BE2C (cell line): ENCODE measurements at regions not wholly inside any gene's neighbourhood (a gene's known extent, or its start where the extent isn't known, plus 50 kb on each side); places are given as distances from the start of the nearest gene placed in this dataset.

Source experiments
- DNase-seq: peaks from one replicate; pipeline ENCODE4 v3.0.0-alpha.2; 2020
- H3K27me3 ChIP-seq: fragments of 250-450 bp; sonication (Bioruptor Pico); 2 replicates; pipeline ENCODE4 v1.5.1; 2020; ENCODE audit warnings: mild to moderate bottlenecking
- H3K36me3 ChIP-seq: fragments of 250-450 bp; sonication (Bioruptor Pico); 2 replicates; pipeline ENCODE4 v1.5.1; 2020; ENCODE audit warnings: mild to moderate bottlenecking
- H3K4me1 ChIP-seq: fragments of 250-450 bp; sonication (Bioruptor Pico); 2 replicates; pipeline ENCODE4 v1.5.1; 2020
- H3K4me3 ChIP-seq: 2 replicates; pipeline ENCODE4 v1.5.1; 2011; ENCODE audit warnings: low read depth, low read length
- H3K9me3 ChIP-seq: fragments of 250-450 bp; sonication (Bioruptor Pico); 2 replicates; pipeline ENCODE4 v1.5.1; 2020
- TF ChIP-seq, protein P1 (sequence below): IDR thresholded peaks from 2 replicates; pipeline ENCODE4 v1.5.1; 2012; ENCODE audit warnings: mild to moderate bottlenecking, low read depth, low read length

GRCh38 chr11:26243426-26243825, 88.5 kb upstream of the ANO3 start:
- H3K9me3 ChIP-seq, result no peaks in the 10 kb centered on the region
- TF ChIP-seq, protein P1, sequence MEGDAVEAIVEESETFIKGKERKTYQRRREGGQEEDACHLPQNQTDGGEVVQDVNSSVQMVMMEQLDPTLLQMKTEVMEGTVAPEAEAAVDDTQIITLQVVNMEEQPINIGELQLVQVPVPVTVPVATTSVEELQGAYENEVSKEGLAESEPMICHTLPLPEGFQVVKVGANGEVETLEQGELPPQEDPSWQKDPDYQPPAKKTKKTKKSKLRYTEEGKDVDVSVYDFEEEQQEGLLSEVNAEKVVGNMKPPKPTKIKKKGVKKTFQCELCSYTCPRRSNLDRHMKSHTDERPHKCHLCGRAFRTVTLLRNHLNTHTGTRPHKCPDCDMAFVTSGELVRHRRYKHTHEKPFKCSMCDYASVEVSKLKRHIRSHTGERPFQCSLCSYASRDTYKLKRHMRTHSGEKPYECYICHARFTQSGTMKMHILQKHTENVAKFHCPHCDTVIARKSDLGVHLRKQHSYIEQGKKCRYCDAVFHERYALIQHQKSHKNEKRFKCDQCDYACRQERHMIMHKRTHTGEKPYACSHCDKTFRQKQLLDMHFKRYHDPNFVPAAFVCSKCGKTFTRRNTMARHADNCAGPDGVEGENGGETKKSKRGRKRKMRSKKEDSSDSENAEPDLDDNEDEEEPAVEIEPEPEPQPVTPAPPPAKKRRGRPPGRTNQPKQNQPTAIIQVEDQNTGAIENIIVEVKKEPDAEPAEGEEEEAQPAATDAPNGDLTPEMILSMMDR, result no peak
- H3K27me3 ChIP-seq, result no peaks in the 10 kb centered on the region
- no peak overlapping the region for H3K4me3 ChIP-seq
- no peaks in the 10 kb centered on the region for H3K4me1 ChIP-seq
- DNase-seq, result no peak
- H3K36me3 ChIP-seq, result no peaks in the 10 kb centered on the region

- Histone ChIP-seq H3K4me1 (no peaks in the 10 kb centered on the region), H3K36me3 (no peaks in the 10 kb centered on the region), H3K4me3 (no peak overlapping the region), H3K9me3 (no peaks in the 10 kb centered on the region), H3K27me3 (no peaks in the 10 kb centered on the region)
- DNase-seq, result no peak
- TF ChIP-seq, protein P1, result no peak
These were observed 87.7 kb upstream of the ANO3 start for GRCh38 chr11:26244207-26244606.

- no peaks in the 10 kb centered on the region for H3K4me1 ChIP-seq
- no peak for DNase-seq
- H3K4me3 ChIP-seq, result no peak overlapping the region
- TF ChIP-seq, protein P1, result no peak
- H3K36me3 ChIP-seq, result no peaks in the 10 kb centered on the region
- no peaks in the 10 kb centered on the region for H3K9me3 ChIP-seq
- H3K27me3 ChIP-seq, result no peaks in the 10 kb centered on the region
These were observed 86.9 kb upstream of the ANO3 start for GRCh38 chr11:26245046-26245445.

DNA sequence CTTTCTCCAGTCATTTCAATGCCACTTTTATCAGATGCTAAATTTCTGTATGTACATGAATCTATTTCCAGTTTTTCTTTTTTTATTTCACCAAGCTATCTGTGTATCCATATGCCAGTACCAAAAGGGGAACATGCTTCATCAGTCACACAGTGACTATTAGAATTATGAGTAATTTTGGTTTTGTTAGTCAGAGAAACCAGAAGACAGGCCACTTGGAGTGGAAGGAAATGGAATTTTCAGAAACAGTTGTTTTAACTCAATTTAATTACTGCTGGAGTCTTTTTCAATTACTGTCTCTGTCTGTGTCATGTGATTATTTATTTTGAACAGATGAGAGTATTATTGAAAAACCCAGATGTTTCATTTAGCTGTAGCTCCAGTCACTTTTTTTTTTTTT, 84.6 kb upstream of the ANO3 start:
- no peak for DNase-seq
- Histone ChIP-seq H3K4me1 (no peaks in the 10 kb centered on the region), H3K27me3 (no peaks in the 10 kb centered on the region), H3K36me3 (no peaks in the 10 kb centered on the region), H3K4me3 (no peak overlapping the region), H3K9me3 (no peaks in the 10 kb centered on the region)
- TF ChIP-seq, protein P1, result no peak

GRCh38 chr11:26248661-26249060, 83.3 kb upstream of the ANO3 start:
- no peak for DNase-seq
- Histone ChIP-seq H3K9me3 (no peaks in the 10 kb centered on the region), H3K4me1 (no peaks in the 10 kb centered on the region), H3K27me3 (no peaks in the 10 kb centered on the region), H3K4me3 (no peak overlapping the region), H3K36me3 (no peaks in the 10 kb centered on the region)
- TF ChIP-seq, protein P1, result no peak

DNA sequence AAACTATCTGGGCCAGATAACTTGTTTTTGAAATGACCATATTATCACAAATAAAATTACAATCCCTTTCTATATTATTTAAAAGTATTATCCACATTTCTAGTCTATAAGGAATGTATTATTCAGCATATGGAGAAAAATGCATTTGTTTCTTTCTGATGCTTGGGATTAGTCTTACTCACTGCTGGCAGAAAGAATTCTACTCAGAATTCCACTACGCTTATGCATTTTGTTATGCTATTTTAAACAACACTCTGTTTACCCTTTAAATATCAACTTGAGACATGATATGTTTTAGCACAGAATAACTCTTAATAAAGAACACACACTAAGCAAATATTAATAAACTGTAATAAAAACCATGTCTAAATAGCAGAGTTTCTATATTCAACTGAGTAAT, 77.6 kb upstream of the ANO3 start:
- Histone ChIP-seq H3K36me3 (no peaks in the 10 kb centered on the region), H3K4me1 (no peaks in the 10 kb centered on the region), H3K9me3 (no peaks in the 10 kb centered on the region), H3K27me3 (no peaks in the 10 kb centered on the region), H3K4me3 (no peak overlapping the region)
- TF ChIP-seq, protein P1, result no peak
- DNase-seq, result no peak
